ENCODE measurements at regions not wholly inside any gene's neighbourhood (a gene's known extent, or its start where the extent isn't known, plus 50 kb on each side); places are given as distances from the start of the nearest gene placed in this dataset.

DNA sequence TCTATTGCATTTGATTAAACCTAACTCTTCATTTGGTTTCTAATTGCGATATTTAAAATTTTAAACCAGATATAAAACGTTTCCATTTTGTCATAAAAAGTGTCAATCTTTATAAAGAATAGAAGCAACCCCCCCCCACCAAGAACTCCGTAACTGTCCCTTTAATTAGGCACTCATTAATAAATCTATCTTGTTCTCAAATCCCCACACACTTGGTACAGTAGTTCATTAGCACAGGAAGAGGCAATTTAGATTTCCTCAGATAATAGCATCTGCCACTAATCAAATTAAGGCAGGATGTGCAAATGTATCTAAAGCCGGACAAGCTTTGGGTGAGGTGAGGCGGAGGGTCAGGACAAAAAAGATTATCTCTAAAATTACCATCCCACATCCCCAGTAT lies 1143.3 kb upstream of the AUTS2 start:
- POLR2A ChIA-PET (ENCODE audit: unreplicated experiment) = no interaction called here
- H3K9me3 ChIP-seq (ENCODE audit: control insufficient read depth, insufficient read depth, low read length) = peaks cover 14% of the 10 kb centered on the region
- H2AFZ ChIP-seq (replicated peaks; ENCODE audit: low read length, poor library complexity) = no peak overlapping the region
- in situ Hi-C loops (cut with MboI; ENCODE audit: low sequenced_read_pairs) = no loop called here
- H3K27me3 ChIP-seq (ENCODE audit: control insufficient read depth, insufficient read depth, low read length) = no peaks in the 10 kb centered on the region
- H3K27ac ChIP-seq (ENCODE audit: insufficient read depth, low read length) = no peak overlapping the region
- no peak overlapping the region for H3K23ac ChIP-seq (ENCODE audit: low read depth, low read length)
- H3K4me2 ChIP-seq (ENCODE audit: low read depth, low read length) = no peak overlapping the region
- H2AK5ac ChIP-seq (ENCODE audit: low read depth, low read length) = no peak overlapping the region
- no peak overlapping the region for H3K56ac ChIP-seq (ENCODE audit: extremely low read depth, insufficient read depth, low read length)
- ATAC-seq (ENCODE audit: low read depth) (no peak), DNase-seq (no peak)
- no peak overlapping the region for H3K4ac ChIP-seq (ENCODE audit: low read depth, low read length)
- H3K14ac ChIP-seq (replicated peaks; ENCODE audit: low read depth, low read length) = no peak overlapping the region
- dilution Hi-C loops (cut with HindIII; ENCODE audit: low sequenced_read_pairs, unreplicated experiment) = no loop called here
- no peak overlapping the region for H2BK15ac ChIP-seq (ENCODE audit: low read depth, low read length)
- H2BK20ac ChIP-seq (ENCODE audit: low read depth, low read length) = no peak overlapping the region
- H2BK5ac ChIP-seq (ENCODE audit: low read depth, low read length, poor library complexity, severe bottlenecking) = no peak overlapping the region
- TF ChIP-seq RCOR1 (IDR thresholded peaks at IDR 0.05; ENCODE audit: insufficient replicate concordance, low read length) = no peak
- no peak for TF ChIP-seq MAZ (IDR thresholded peaks at IDR 0.05; ENCODE audit: borderline replicate concordance, low read depth, low read length)
- TF ChIP-seq POLR2A (IDR thresholded peaks at IDR 0.05; ENCODE audit: low read depth, low read length) = no peak
- TF ChIP-seq CHD1 (IDR thresholded peaks at IDR 0.05; ENCODE audit: low read depth, low read length) = no peak
- TF ChIP-seq RFX5 (IDR thresholded peaks at IDR 0.05; ENCODE audit: low read depth, low read length) = no peak
- no peak for TF ChIP-seq MAFK (IDR thresholded peaks at IDR 0.05; ENCODE audit: low read depth, low read length)
- TF ChIP-seq CEBPB (IDR thresholded peaks at IDR 0.05; ENCODE audit: low read depth, low read length) = no peak
- H3K4me1 ChIP-seq (ENCODE audit: control insufficient read depth, insufficient read depth, low read length) = no peaks in the 10 kb centered on the region
- no peaks in the 10 kb centered on the region for H3K9me1 ChIP-seq (ENCODE audit: insufficient read depth, low read length)
- CTCF ChIA-PET = no interaction called here
- no peak overlapping the region for H2BK120ac ChIP-seq (ENCODE audit: low read depth, low read length)
- H3K79me1 ChIP-seq (ENCODE audit: low read depth in 1 of 2, low read length in 2 of 2) = no peaks in the 10 kb centered on the region
- no peak overlapping the region for H3K4me3 ChIP-seq (ENCODE audit: insufficient read depth, low read depth, low read length)
- H3K9ac ChIP-seq (ENCODE audit: low read depth, low read length) = no peak overlapping the region
- H4K20me1 ChIP-seq (ENCODE audit: insufficient read depth, low read length) = no peaks in the 10 kb centered on the region
- H4K91ac ChIP-seq (ENCODE audit: insufficient read depth, low read depth, low read length) = no peak overlapping the region
- WGBS, 2 experiments (ENCODE audit: extremely low coverage in 2 of 2, insufficient read length in 1 of 2) = no CpG with 5 or more reads among the region's 5 CpGs
- H2AK9ac ChIP-seq (replicated peaks; ENCODE audit: low read depth, low read length, poor library complexity) = no peak overlapping the region
- H3K36me3 ChIP-seq (ENCODE audit: control insufficient read depth, insufficient read depth, low read length) = no peaks in the 10 kb centered on the region
- no peak overlapping the region for H3K18ac ChIP-seq (ENCODE audit: low read depth, low read length)
- BruUV-seq (replicated peaks) = no TSS peak
- intact Hi-C loops (cut with micrococcal nuclease) = no loop called here
- no peak overlapping the region for H4K8ac ChIP-seq (ENCODE audit: low read depth in 2 of 2, low read length in 2 of 2)
- no peak overlapping the region for H4K5ac ChIP-seq (ENCODE audit: low read depth, low read length)

Data from IMR-90 (cell line).